ENCODE measurements at regions not wholly inside any gene's neighbourhood (a gene's known extent, or its start where the extent isn't known, plus 50 kb on each side); places are given as distances from the start of the nearest gene placed in this dataset.

DNA sequence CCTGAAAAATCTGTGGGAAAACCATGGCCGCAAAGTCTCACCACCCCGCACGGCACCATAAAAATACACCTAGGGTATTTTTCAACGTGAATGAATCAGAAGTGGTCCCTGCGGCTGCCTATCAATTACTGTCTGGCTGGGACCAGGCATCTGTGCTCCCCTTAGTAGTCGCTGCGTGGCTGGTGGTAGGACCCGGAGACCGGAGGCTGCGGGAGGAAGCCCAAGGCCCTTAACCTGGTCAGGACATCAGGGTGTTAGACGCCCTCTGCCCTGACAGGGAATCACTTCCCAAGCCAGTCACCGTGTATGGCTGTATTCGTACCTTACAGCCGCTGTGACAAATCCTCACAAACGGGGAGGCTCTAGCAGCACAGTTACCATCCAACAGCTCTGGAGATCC, 141.5 kb upstream of the PPP2R2D start:
- BruUV-seq (replicated peaks) = no TSS peak
- Histone ChIP-seq H3K4me1 (ENCODE audit: insufficient read depth, low read length, poor library complexity, severe bottlenecking) (no peaks in the 10 kb centered on the region), H3K4me3 (ENCODE audit: low read depth, low read length, poor library complexity, severe bottlenecking) (no peak overlapping the region), H3K27ac (ENCODE audit: low read depth, low read length, poor library complexity, severe bottlenecking) (no peak overlapping the region), H3K27me3 (replicated peaks; ENCODE audit: insufficient read depth, low read depth, low read length, poor library complexity) (peaks cover under 1% of the 10 kb centered on the region), H3K36me3 (ENCODE audit: insufficient read depth, low read length, poor library complexity, severe bottlenecking) (no peaks in the 10 kb centered on the region), H3K9me3 (ENCODE audit: low read depth, low read length, poor library complexity, severe bottlenecking) (no peaks in the 10 kb centered on the region)
- intact Hi-C loops (cut with micrococcal nuclease; ENCODE audit: unreplicated experiment) = no loop called here
- CTCF ChIA-PET = no interaction called here
- TF ChIP-seq, protein P1, sequence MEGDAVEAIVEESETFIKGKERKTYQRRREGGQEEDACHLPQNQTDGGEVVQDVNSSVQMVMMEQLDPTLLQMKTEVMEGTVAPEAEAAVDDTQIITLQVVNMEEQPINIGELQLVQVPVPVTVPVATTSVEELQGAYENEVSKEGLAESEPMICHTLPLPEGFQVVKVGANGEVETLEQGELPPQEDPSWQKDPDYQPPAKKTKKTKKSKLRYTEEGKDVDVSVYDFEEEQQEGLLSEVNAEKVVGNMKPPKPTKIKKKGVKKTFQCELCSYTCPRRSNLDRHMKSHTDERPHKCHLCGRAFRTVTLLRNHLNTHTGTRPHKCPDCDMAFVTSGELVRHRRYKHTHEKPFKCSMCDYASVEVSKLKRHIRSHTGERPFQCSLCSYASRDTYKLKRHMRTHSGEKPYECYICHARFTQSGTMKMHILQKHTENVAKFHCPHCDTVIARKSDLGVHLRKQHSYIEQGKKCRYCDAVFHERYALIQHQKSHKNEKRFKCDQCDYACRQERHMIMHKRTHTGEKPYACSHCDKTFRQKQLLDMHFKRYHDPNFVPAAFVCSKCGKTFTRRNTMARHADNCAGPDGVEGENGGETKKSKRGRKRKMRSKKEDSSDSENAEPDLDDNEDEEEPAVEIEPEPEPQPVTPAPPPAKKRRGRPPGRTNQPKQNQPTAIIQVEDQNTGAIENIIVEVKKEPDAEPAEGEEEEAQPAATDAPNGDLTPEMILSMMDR (conservative IDR thresholded peaks at IDR 0.05; ENCODE audit: low read depth, low read length) = no peak
- POLR2A ChIA-PET (ENCODE audit: low non-redundant PET) = no interaction called here
- no peak for DNase-seq (ENCODE audit: low spot score)

DNA sequence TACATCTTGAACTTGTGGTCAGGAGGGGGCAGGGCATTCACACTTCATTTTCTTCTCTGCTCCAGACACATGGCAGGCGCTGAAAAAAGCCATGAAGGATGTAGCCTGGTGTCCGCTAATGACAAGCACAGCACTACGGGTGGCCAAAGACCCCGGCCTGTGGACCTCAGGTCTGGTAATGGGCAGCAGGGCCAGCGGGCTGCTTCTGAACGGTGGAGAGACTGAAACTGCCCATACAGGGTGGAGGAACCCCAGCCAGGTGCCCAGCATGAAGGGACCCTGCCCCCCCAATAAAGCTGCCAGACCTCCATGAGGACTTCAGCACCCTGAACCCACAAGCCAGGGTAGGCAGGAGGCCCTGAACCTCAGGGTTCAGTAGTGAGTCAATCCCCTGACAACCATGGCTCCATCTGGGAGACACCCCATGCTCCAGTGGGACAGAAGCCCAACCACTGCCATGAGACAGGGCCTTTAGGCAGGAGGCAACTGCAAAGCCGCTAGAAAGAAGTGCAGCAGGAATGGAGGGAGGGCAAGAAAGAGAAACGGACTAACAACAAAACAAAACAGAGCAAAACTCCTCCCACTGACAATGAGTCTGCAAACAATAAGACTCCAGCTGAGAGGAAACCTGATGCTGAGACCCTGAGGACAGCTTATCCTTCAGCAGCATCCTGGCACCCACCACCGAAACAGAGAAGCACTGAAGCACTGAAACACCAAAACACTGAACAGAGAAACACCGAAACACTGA, 140.2 kb upstream of the PPP2R2D start:
- Histone ChIP-seq H3K9me3 (ENCODE audit: low read depth, low read length, poor library complexity, severe bottlenecking) (no peaks in the 10 kb centered on the region), H3K4me1 (ENCODE audit: insufficient read depth, low read length, poor library complexity, severe bottlenecking) (no peaks in the 10 kb centered on the region), H3K27ac (ENCODE audit: low read depth, low read length, poor library complexity, severe bottlenecking) (no peak overlapping the region), H3K36me3 (ENCODE audit: insufficient read depth, low read length, poor library complexity, severe bottlenecking) (no peaks in the 10 kb centered on the region), H3K27me3 (replicated peaks; ENCODE audit: insufficient read depth, low read depth, low read length, poor library complexity) (peaks cover 3% of the 10 kb centered on the region), H3K4me3 (ENCODE audit: low read depth, low read length, poor library complexity, severe bottlenecking) (no peak overlapping the region)
- TF ChIP-seq EZH2 (IDR thresholded peaks at IDR 0.05; ENCODE audit: borderline replicate concordance, low read depth, low read length, poor library complexity, severe bottlenecking) = no peak
- TF ChIP-seq, protein P1 (conservative IDR thresholded peaks at IDR 0.05; ENCODE audit: low read depth, low read length) = no peak
- intact Hi-C loops (cut with micrococcal nuclease; ENCODE audit: unreplicated experiment) = no loop called here
- no peak for DNase-seq (ENCODE audit: low spot score)
- ChIA-PET CTCF (interaction anchor here (0.6 kb wide), 1 partner anchor 14 kb away, joined by 3 read pairs; no protein-coding TSS in a partner anchor), POLR2A (ENCODE audit: low non-redundant PET) (no interaction called here)
- no TSS peak for BruUV-seq (replicated peaks)

DNA sequence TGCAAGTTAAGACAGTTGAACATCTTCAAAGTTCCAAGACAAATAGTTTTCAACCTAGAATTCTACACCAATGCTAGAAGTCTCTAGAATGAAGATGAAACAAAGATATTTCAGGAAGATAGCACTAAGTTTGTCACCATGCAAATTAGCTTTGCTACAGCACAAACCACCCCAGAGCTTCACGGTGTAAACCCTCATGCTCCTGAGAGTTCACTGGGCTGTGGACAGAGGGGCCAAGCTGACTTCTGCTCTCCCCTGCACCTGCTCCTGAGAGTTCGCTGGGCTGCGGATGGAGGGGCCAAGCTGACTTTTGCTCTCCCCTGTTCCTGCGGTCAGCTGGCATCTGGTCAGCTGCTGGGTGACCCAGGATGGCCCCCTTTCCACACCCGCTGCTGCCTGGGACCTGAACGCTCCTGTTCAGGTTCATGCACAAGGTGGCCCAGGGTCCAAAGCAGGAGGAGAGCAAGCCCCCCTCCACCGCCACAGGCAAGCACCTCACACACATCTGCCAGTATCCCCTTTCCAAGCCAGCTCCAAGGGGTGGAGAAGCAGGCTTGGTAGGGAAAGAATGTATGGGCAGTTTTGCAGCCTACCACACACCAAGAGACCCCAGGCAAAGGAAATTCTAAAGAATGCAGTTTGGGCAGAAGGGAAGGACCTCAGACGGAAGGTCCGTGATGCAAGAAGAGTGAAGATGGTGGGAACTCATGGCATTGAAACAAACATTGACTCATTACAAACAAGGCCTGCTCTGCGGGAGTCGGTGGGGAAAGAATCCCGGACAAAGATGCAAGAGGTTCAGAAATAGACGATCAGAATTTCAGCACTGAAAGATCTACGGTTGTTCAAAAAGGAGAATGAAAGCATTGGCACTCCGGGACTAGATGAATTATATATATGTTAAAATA, 137.8 kb upstream of the PPP2R2D start:
- Histone ChIP-seq H3K36me3 (ENCODE audit: insufficient read depth, low read length, poor library complexity, severe bottlenecking) (no peaks in the 10 kb centered on the region), H3K27me3 (replicated peaks; ENCODE audit: insufficient read depth, low read depth, low read length, poor library complexity) (peaks cover 3% of the 10 kb centered on the region), H3K9me3 (ENCODE audit: low read depth, low read length, poor library complexity, severe bottlenecking) (no peaks in the 10 kb centered on the region), H3K4me1 (ENCODE audit: insufficient read depth, low read length, poor library complexity, severe bottlenecking) (no peaks in the 10 kb centered on the region), H3K4me3 (ENCODE audit: low read depth, low read length, poor library complexity, severe bottlenecking) (no peak overlapping the region), H3K27ac (ENCODE audit: low read depth, low read length, poor library complexity, severe bottlenecking) (no peak overlapping the region)
- no TSS peak for BruUV-seq (replicated peaks)
- POLR2A ChIA-PET (ENCODE audit: low non-redundant PET) = no interaction called here
- DNase-seq (ENCODE audit: low spot score) = no peak
- intact Hi-C loops (cut with micrococcal nuclease; ENCODE audit: unreplicated experiment) = no loop called here
- CTCF ChIA-PET = no interaction called here
- TF ChIP-seq EZH2 (IDR thresholded peaks at IDR 0.05; ENCODE audit: borderline replicate concordance, low read depth, low read length, poor library complexity, severe bottlenecking) = no peak
- TF ChIP-seq, protein P1 (conservative IDR thresholded peaks at IDR 0.05; ENCODE audit: low read depth, low read length) = no peak
